NB4 (cell line): ENCODE measurements at regions not wholly inside any gene's neighbourhood (a gene's known extent, or its start where the extent isn't known, plus 50 kb on each side); places are given as distances from the start of the nearest gene placed in this dataset.

Experiments used
- CTCF ChIP-seq: IDR thresholded peaks from one replicate; pipeline ENCODE4 v1.5.1; 2012; ENCODE audit warnings: low read depth, low read length
- MAX ChIP-seq: IDR thresholded peaks from 2 replicates; pipeline ENCODE4 v1.6.1; 2011; ENCODE audit warnings: low read depth, low read length
- MYC ChIP-seq: IDR thresholded peaks from 2 replicates; pipeline ENCODE4 v1.6.1; 2011; ENCODE audit warnings: low read depth, low read length
- POLR2A ChIP-seq: IDR thresholded peaks from 2 replicates; pipeline ENCODE4 v1.6.1; 2011; ENCODE audit warnings: mild to moderate bottlenecking; ENCODE audit not compliant: insufficient read length; ENCODE audit errors: extremely low read depth

- no peak for TF ChIP-seq CTCF
- no peak for TF ChIP-seq POLR2A
- no peak for TF ChIP-seq MAX
- no peak for TF ChIP-seq MYC
Observed at GRCh38 chr14:38336298-38336697, 80.4 kb upstream of the CLEC14A start.
